ENCODE measurements at regions not wholly inside any gene's neighbourhood (a gene's known extent, or its start where the extent isn't known, plus 50 kb on each side); places are given as distances from the start of the nearest gene placed in this dataset.

DNA sequence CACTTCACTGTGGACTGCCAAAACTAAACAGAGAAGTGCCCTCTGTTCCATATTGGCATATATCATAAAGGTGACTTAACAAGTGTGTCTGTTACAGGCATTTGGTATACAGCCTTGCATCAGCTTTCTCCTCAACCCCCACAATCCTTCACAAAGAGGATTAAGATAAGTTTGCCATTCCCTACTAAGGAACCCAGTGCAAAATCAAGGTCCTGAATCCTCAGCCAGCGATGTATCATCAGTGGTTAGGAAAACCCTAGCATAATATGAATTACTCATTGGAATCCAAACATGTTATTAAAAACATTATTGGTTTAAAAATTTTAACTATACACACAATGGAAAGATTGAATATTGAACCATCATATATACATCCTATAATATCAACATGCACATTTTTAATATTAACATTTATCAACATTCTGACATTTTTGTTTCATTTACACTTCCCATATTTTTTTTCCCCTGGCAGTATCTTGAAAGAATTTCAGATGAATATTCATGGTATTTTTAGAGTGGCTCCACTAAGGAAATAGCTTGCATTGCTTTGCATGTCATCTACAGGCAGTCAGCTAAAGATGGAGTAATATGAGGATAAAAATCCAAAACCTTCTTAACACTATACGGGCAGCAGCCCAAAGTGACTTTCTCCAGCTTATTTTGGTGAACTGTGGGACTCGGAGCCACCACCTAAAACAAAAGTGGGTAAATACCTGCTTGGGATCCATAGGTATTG lies 215.6 kb upstream of the CHRM2 start:
- 89% methylated on average over 2 of the region's 3 CpGs for WGBS (ENCODE audit: insufficient coverage)
- Mint-ChIP-seq H3K4me1 (no peaks in the 10 kb centered on the region), H3K27me3 (ENCODE audit: low read depth in 2 of 2) (no peaks in the 10 kb centered on the region), H3K4me3 (no peak overlapping the region), H3K27ac (no peak overlapping the region), H3K9me3 (peaks cover 21 to 24% of the 10 kb centered on the region in 2 donors), H3K36me3 (no peaks in the 10 kb centered on the region)
- H3K27me3 ChIP-seq (ENCODE audit: control insufficient read depth, insufficient read depth, low read length): no peaks in the 10 kb centered on the region
- no peak for TF ChIP-seq CTCF (IDR thresholded peaks at IDR 0.05)
- intact Hi-C loops (cut with micrococcal nuclease): no loop called here
- DNase-seq: no peak
- no peaks in the 10 kb centered on the region for H3K4me1 ChIP-seq (ENCODE audit: control insufficient read depth, insufficient read depth, low read length)
- H3K36me3 ChIP-seq (ENCODE audit: control insufficient read depth, insufficient read depth, low read length): no peaks in the 10 kb centered on the region
- ATAC-seq: no peak
- H3K9me3 ChIP-seq (ENCODE audit: control insufficient read depth, insufficient read depth, low read length): no peaks in the 10 kb centered on the region
- no peak overlapping the region for H3K27ac ChIP-seq (ENCODE audit: low read length)
- H3K4me3 ChIP-seq (ENCODE audit: low read length): no peak overlapping the region

GRCh38 chr7:136640977-136641376 lies 227.5 kb upstream of the CHRM2 start:
- no peaks in the 10 kb centered on the region for H3K27me3 Mint-ChIP-seq (ENCODE audit: low read depth in 2 of 2)
- WGBS (ENCODE audit: insufficient coverage): 58% methylated on average over 1 of the region's 1 CpG
- Histone ChIP-seq H3K9me3 (ENCODE audit: control insufficient read depth, insufficient read depth, low read length) (no peaks in the 10 kb centered on the region), H3K4me1 (ENCODE audit: control insufficient read depth, insufficient read depth, low read length) (no peaks in the 10 kb centered on the region), H3K27ac (ENCODE audit: low read length) (no peak overlapping the region), H3K27me3 (ENCODE audit: control insufficient read depth, insufficient read depth, low read length) (no peaks in the 10 kb centered on the region), H3K4me3 (ENCODE audit: low read length) (no peak overlapping the region), H3K36me3 (ENCODE audit: control insufficient read depth, insufficient read depth, low read length) (no peaks in the 10 kb centered on the region)
- no peak for DNase-seq
- H3K4me3 Mint-ChIP-seq: no peak overlapping the region
- no peak for TF ChIP-seq CTCF (IDR thresholded peaks at IDR 0.05)
- peaks cover 10 to 13% of the 10 kb centered on the region in 2 donors for H3K9me3 Mint-ChIP-seq
- ATAC-seq: no peak
- H3K4me1 Mint-ChIP-seq: no peaks in the 10 kb centered on the region
- no peak overlapping the region for H3K27ac Mint-ChIP-seq
- intact Hi-C loops (cut with micrococcal nuclease): no loop called here
- no peaks in the 10 kb centered on the region for H3K36me3 Mint-ChIP-seq

DNA sequence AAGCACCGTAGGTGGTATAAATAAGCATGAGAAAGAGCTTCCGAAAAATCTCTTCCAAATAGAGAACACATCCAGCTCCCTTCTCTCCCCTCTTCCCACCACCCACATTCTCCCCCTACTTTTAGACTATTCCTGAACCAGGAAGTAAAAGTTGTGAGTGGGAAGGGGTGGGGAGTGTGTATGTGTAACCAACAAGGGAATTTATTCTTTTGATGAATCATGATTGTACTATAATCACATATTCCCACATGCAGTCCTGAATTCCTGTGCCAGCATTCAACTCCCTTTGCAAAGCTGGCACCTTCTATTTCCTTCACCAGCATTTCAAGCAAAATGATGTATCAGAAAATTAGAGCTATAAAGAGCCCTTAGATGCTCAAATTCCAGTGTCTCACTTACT lies 230.6 kb upstream of the CHRM2 start:
- Histone ChIP-seq H3K4me1 (ENCODE audit: control insufficient read depth, insufficient read depth, low read length) (no peaks in the 10 kb centered on the region), H3K27me3 (ENCODE audit: control insufficient read depth, insufficient read depth, low read length) (no peaks in the 10 kb centered on the region), H3K4me3 (ENCODE audit: low read length) (no peak overlapping the region), H3K27ac (ENCODE audit: low read length) (no peak overlapping the region), H3K36me3 (ENCODE audit: control insufficient read depth, insufficient read depth, low read length) (no peaks in the 10 kb centered on the region), H3K9me3 (ENCODE audit: control insufficient read depth, insufficient read depth, low read length) (no peaks in the 10 kb centered on the region)
- H3K27ac Mint-ChIP-seq: no peak overlapping the region
- intact Hi-C loops (cut with micrococcal nuclease): no loop called here
- no CpG with 5 or more reads among the region's 2 CpGs for WGBS (ENCODE audit: insufficient coverage)
- ATAC-seq (no peak), DNase-seq (no peak)
- H3K4me3 Mint-ChIP-seq: no peak overlapping the region
- TF ChIP-seq CTCF (IDR thresholded peaks at IDR 0.05): no peak
- H3K36me3 Mint-ChIP-seq: peaks cover 8% of the 10 kb centered on the region
- no peaks in the 10 kb centered on the region for H3K27me3 Mint-ChIP-seq (ENCODE audit: low read depth in 2 of 2)
- H3K9me3 Mint-ChIP-seq: peaks cover 9 to 23% of the 10 kb centered on the region in 2 donors
- no peaks in the 10 kb centered on the region for H3K4me1 Mint-ChIP-seq

DNA sequence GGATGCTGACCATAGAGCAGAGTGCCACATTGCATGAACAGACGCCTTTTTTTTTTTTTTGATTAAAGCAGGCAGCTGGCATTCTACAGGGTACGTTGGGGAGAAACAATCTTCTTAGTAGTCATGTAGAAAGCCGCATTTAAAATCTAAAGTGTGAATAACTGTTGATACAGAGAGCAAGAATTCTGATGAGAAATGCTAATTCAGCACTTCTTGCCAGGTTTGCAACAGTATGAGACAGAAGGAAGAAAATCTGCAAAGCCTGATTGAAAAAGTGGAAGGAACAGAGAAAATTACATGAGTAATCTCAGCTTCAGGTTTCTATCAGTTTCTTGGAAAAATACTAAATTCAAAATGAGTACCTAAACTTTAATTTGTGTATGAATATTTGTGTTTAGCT lies 232.7 kb upstream of the CHRM2 start:
- 69% methylated on average over 3 of the region's 3 CpGs for WGBS (ENCODE audit: insufficient coverage)
- no peak for TF ChIP-seq CTCF (IDR thresholded peaks at IDR 0.05)
- Mint-ChIP-seq H3K4me3 (no peak overlapping the region), H3K27me3 (ENCODE audit: low read depth in 2 of 2) (no peaks in the 10 kb centered on the region), H3K36me3 (peaks cover 8% of the 10 kb centered on the region), H3K27ac (no peak overlapping the region), H3K9me3 (peaks cover 10 to 27% of the 10 kb centered on the region in 2 donors), H3K4me1 (no peaks in the 10 kb centered on the region)
- Histone ChIP-seq H3K27me3 (ENCODE audit: control insufficient read depth, insufficient read depth, low read length) (no peaks in the 10 kb centered on the region), H3K4me3 (ENCODE audit: low read length) (no peak overlapping the region), H3K9me3 (ENCODE audit: control insufficient read depth, insufficient read depth, low read length) (no peaks in the 10 kb centered on the region), H3K27ac (ENCODE audit: low read length) (no peak overlapping the region), H3K36me3 (ENCODE audit: control insufficient read depth, insufficient read depth, low read length) (no peaks in the 10 kb centered on the region), H3K4me1 (ENCODE audit: control insufficient read depth, insufficient read depth, low read length) (no peaks in the 10 kb centered on the region)
- DNase-seq (no peak), ATAC-seq (no peak)
- intact Hi-C loops (cut with micrococcal nuclease): no loop called here

Measured in natural killer cell (primary cell).